GM23338 (cell line): ENCODE measurements at regions not wholly inside any gene's neighbourhood (a gene's known extent, or its start where the extent isn't known, plus 50 kb on each side); places are given as distances from the start of the nearest gene placed in this dataset.

Source experiments
- ATAC-seq: fragments of 200-7000 bp; cut with Tn5 transposase; 3 replicates; pipeline ENCODE4 v1.9.1; 2020
- DNase-seq: peaks from one replicate; pipeline ENCODE4 v3.0.0-alpha.2; 2015; ENCODE audit warnings: low spot score
- H2AFZ ChIP-seq: fragments of 200-600 bp; sonication (generic); 2 replicates; pipeline ENCODE4 v1.8.0; 2016; ENCODE audit warnings: antibody characterized with exemption, mild to moderate bottlenecking, moderate library complexity
- H3F3A ChIP-seq: fragments of 200-600 bp; sonication (generic); replicated peaks from 2 replicates; pipeline ENCODE4 v1.8.0; 2017; ENCODE audit warnings: antibody characterized with exemption, mixed run types, low read depth
- H3K27ac ChIP-seq: fragments of 200-600 bp; sonication (generic); 2 replicates; pipeline ENCODE4 v1.6.1; 2016; ENCODE audit warnings: low read depth
- H3K27me3 ChIP-seq: fragments of 200-600 bp; sonication (generic); 2 replicates; pipeline ENCODE4 v1.8.0; 2016; ENCODE audit warnings: mild to moderate bottlenecking, mixed run types, moderate library complexity; ENCODE audit not compliant: insufficient read depth
- H3K36me3 ChIP-seq: fragments of 200-600 bp; sonication (generic); 2 replicates; pipeline ENCODE4 v1.8.0; 2016; ENCODE audit warnings: mild to moderate bottlenecking; ENCODE audit not compliant: insufficient read depth
- H3K4me1 ChIP-seq: fragments of 200-600 bp; sonication (generic); 2 replicates; pipeline ENCODE4 v1.8.0; 2016; ENCODE audit warnings: mild to moderate bottlenecking, moderate library complexity; ENCODE audit not compliant: insufficient read depth
- H3K4me2 ChIP-seq: fragments of 200-600 bp; sonication (generic); 2 replicates; pipeline ENCODE4 v1.7.1; 2017; ENCODE audit warnings: mixed run types
- H3K4me3 ChIP-seq: fragments of 200-600 bp; sonication (generic); 2 replicates; pipeline ENCODE4 v1.6.1; 2016; ENCODE audit warnings: mixed run types
- H3K79me2 ChIP-seq: fragments of 200-600 bp; sonication (generic); replicated peaks from 2 replicates; pipeline ENCODE4 v1.8.0; 2017; ENCODE audit warnings: mild to moderate bottlenecking; ENCODE audit not compliant: insufficient read depth
- H3K9me2 ChIP-seq: fragments of 200-600 bp; sonication (generic); 2 replicates; pipeline ENCODE4 v1.8.0; 2017; ENCODE audit not compliant: insufficient read depth
- H4K20me1 ChIP-seq: fragments of 200-600 bp; sonication (generic); replicated peaks from 2 replicates; pipeline ENCODE4 v1.8.0; 2017; ENCODE audit warnings: mild to moderate bottlenecking; ENCODE audit not compliant: insufficient read depth
- H3K27ac Mint-ChIP-seq: 2 replicates; pipeline ENCODE4 v1.8.0; 2020; ENCODE audit warnings: inconsistent platforms, mild to moderate bottlenecking, moderate library complexity, mixed read lengths
- H3K27me3 Mint-ChIP-seq: 3 replicates; pipeline ENCODE4 v1.8.0; 2022; ENCODE audit warnings: low read depth, mild to moderate bottlenecking, moderate library complexity, mixed read lengths, inconsistent platforms; ENCODE audit not compliant: insufficient read depth, poor library complexity
- H3K36me3 Mint-ChIP-seq: 3 replicates; pipeline ENCODE4 v1.8.0; 2021; ENCODE audit warnings: low read depth, mild to moderate bottlenecking, inconsistent platforms, moderate library complexity, mixed read lengths
- H3K4me1 Mint-ChIP-seq: 3 replicates; pipeline ENCODE4 v1.8.0; 2020; ENCODE audit warnings: mild to moderate bottlenecking, inconsistent platforms, mixed read lengths
- H3K4me3 Mint-ChIP-seq: 3 replicates; pipeline ENCODE4 v1.8.0; 2021; ENCODE audit warnings: moderate library complexity, mild to moderate bottlenecking, inconsistent platforms, mixed read lengths
- H3K9me3 Mint-ChIP-seq: 3 replicates; pipeline ENCODE4 v1.8.0; 2020; ENCODE audit warnings: moderate library complexity, mild to moderate bottlenecking, inconsistent platforms, mixed read lengths
- CREB1 ChIP-seq: fragments of 250-450 bp; sonication (Bioruptor Pico); IDR thresholded peaks from 2 replicates; pipeline ENCODE4 v1.5.0; 2020; ENCODE audit warnings: low read depth, mild to moderate bottlenecking, moderate library complexity
- EZH2 ChIP-seq: fragments of 200-600 bp; sonication (generic); IDR thresholded peaks from one replicate; pipeline ENCODE4 v1.8.0; 2017; ENCODE audit warnings: antibody characterized with exemption, mild to moderate bottlenecking, low read depth; ENCODE audit not compliant: unreplicated experiment
- EZH2phosphoT487 ChIP-seq: fragments of 200-600 bp; sonication (generic); IDR thresholded peaks from one replicate; pipeline ENCODE4 v1.8.1; 2018; ENCODE audit warnings: antibody characterized with exemption; ENCODE audit not compliant: unreplicated experiment
- JUNB ChIP-seq: IDR thresholded peaks from one replicate; pipeline ENCODE4 v1.6.1; 2016; ENCODE audit warnings: antibody characterized with exemption; ENCODE audit not compliant: unreplicated experiment
- NANOG ChIP-seq: IDR thresholded peaks from 2 replicates; pipeline ENCODE4 v1.6.1; 2016; ENCODE audit warnings: antibody characterized with exemption, borderline replicate concordance
- POLR2AphosphoS5 ChIP-seq: IDR thresholded peaks from 2 replicates; pipeline ENCODE4 v1.6.1; 2016; ENCODE audit warnings: antibody characterized with exemption, low read depth
- STAT1 ChIP-seq: IDR thresholded peaks from one replicate; pipeline ENCODE4 v1.6.1; 2016; ENCODE audit warnings: antibody characterized with exemption; ENCODE audit not compliant: unreplicated experiment
- ZNF114 ChIP-seq: fragments of 250-450 bp; sonication (Bioruptor Pico); IDR thresholded peaks from 2 replicates; pipeline ENCODE4 v1.5.0; 2020; ENCODE audit warnings: mild to moderate bottlenecking, moderate library complexity
- ZNF331 ChIP-seq: fragments of 250-450 bp; sonication (Bioruptor Pico); IDR thresholded peaks from 2 replicates; pipeline ENCODE4 v1.5.0; 2020; ENCODE audit warnings: low read depth, mild to moderate bottlenecking, moderate library complexity
- TF ChIP-seq, protein P1 (sequence below): fragments of 250-450 bp; sonication (Bioruptor Pico); IDR thresholded peaks from 2 replicates; pipeline ENCODE4 v1.5.0; 2020; ENCODE audit warnings: mild to moderate bottlenecking, moderate library complexity
- TF ChIP-seq, protein P2 (sequence below): IDR thresholded peaks from one replicate; pipeline ENCODE4 v1.6.1; 2018; ENCODE audit warnings: antibody characterized with exemption; ENCODE audit not compliant: unreplicated experiment
- TF ChIP-seq, protein P3 (sequence below): IDR thresholded peaks from 2 replicates; pipeline ENCODE4 v1.6.1; 2016; ENCODE audit warnings: antibody characterized with exemption
- TF ChIP-seq, protein P4 (sequence below), 2 experiments: fragments of 200-600 bp in 1 of 2; sonication (generic) in 1 of 2; conservative IDR thresholded peaks; 2 replicates each; pipeline versions ENCODE4 v1.5.1 to v1.6.1; 2016 to 2017; ENCODE audit warnings: antibody characterized with exemption in 2 of 2, low read depth in 2 of 2, mild to moderate bottlenecking in 2 of 2, moderate library complexity in 1 of 2

DNA sequence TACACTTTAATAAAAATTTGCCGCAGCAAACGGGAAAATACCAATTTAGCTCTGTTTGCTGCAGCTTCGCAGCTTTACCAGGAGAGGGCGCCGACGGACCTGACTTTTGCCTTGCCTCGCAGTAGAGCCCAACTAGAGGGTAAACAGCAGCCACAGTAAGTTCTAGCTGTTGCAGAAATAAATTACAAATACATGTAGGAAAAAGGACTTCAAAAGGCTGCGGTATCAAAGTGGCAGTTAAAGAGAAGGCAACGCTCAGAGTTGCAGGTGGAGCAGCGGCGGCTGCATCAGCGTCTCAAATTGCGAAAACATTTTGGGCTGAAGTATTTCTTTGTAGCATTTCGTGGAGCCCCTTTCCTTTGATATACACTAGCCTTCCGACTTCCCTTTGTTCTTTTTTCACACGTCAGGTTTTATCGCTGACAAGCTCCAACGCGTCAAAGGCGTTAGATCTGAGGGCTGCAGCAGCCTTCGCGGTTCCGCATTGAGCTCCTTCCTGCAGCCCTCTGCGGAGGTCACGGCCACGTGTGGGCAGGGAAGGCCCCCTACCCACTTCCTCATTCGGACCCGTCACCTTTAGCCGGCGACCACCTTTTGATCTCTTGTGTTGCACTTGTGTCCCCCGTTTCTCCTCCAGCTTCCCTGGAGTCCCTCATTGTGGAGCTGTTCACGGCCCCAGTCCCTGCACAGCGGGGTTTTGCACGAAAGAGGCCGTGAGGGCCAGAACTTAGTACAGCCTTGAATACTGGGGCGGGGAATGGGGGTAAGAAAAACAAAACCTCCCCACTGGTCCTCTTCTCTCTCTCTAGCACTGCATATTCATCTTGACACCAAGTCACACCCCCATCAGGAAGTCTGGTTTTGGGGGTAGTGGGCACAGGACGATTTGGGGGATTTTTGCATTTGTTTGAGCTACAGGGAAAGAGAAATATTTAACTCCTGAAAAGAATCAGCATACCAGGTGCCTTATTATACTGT, 72.8 kb downstream of the S1PR1 start:
- H3K36me3 Mint-ChIP-seq: no peaks in the 10 kb centered on the region
- peak overlapping the region; percentile 71 for H3K4me3 Mint-ChIP-seq
- peaks cover 29% of the 10 kb centered on the region for H3K4me1 Mint-ChIP-seq

More for the DNA sequence above, 72.8 kb downstream of the S1PR1 start:
- no peaks in the 10 kb centered on the region for H3K36me3 ChIP-seq
- H4K20me1 ChIP-seq: no peaks in the 10 kb centered on the region
- H3K9me2 ChIP-seq: no peaks in the 10 kb centered on the region
- TF ChIP-seq NANOG (peak; percentile 24; the same call in 1 of the 2 replicates), JUNB (no peak), STAT1 (no peak), EZH2 (no peak), EZH2phosphoT487 (no peak), CREB1 (peak; percentile 19; the same call in 1 of the 2 replicates), POLR2AphosphoS5 (no peak), ZNF114 (CRISPR knock-in tag) (0 out of 2 replicates have a peak, but pooled peaks have one; percentile 26), ZNF331 (CRISPR knock-in tag) (no peak)
- TF ChIP-seq, protein P1, sequence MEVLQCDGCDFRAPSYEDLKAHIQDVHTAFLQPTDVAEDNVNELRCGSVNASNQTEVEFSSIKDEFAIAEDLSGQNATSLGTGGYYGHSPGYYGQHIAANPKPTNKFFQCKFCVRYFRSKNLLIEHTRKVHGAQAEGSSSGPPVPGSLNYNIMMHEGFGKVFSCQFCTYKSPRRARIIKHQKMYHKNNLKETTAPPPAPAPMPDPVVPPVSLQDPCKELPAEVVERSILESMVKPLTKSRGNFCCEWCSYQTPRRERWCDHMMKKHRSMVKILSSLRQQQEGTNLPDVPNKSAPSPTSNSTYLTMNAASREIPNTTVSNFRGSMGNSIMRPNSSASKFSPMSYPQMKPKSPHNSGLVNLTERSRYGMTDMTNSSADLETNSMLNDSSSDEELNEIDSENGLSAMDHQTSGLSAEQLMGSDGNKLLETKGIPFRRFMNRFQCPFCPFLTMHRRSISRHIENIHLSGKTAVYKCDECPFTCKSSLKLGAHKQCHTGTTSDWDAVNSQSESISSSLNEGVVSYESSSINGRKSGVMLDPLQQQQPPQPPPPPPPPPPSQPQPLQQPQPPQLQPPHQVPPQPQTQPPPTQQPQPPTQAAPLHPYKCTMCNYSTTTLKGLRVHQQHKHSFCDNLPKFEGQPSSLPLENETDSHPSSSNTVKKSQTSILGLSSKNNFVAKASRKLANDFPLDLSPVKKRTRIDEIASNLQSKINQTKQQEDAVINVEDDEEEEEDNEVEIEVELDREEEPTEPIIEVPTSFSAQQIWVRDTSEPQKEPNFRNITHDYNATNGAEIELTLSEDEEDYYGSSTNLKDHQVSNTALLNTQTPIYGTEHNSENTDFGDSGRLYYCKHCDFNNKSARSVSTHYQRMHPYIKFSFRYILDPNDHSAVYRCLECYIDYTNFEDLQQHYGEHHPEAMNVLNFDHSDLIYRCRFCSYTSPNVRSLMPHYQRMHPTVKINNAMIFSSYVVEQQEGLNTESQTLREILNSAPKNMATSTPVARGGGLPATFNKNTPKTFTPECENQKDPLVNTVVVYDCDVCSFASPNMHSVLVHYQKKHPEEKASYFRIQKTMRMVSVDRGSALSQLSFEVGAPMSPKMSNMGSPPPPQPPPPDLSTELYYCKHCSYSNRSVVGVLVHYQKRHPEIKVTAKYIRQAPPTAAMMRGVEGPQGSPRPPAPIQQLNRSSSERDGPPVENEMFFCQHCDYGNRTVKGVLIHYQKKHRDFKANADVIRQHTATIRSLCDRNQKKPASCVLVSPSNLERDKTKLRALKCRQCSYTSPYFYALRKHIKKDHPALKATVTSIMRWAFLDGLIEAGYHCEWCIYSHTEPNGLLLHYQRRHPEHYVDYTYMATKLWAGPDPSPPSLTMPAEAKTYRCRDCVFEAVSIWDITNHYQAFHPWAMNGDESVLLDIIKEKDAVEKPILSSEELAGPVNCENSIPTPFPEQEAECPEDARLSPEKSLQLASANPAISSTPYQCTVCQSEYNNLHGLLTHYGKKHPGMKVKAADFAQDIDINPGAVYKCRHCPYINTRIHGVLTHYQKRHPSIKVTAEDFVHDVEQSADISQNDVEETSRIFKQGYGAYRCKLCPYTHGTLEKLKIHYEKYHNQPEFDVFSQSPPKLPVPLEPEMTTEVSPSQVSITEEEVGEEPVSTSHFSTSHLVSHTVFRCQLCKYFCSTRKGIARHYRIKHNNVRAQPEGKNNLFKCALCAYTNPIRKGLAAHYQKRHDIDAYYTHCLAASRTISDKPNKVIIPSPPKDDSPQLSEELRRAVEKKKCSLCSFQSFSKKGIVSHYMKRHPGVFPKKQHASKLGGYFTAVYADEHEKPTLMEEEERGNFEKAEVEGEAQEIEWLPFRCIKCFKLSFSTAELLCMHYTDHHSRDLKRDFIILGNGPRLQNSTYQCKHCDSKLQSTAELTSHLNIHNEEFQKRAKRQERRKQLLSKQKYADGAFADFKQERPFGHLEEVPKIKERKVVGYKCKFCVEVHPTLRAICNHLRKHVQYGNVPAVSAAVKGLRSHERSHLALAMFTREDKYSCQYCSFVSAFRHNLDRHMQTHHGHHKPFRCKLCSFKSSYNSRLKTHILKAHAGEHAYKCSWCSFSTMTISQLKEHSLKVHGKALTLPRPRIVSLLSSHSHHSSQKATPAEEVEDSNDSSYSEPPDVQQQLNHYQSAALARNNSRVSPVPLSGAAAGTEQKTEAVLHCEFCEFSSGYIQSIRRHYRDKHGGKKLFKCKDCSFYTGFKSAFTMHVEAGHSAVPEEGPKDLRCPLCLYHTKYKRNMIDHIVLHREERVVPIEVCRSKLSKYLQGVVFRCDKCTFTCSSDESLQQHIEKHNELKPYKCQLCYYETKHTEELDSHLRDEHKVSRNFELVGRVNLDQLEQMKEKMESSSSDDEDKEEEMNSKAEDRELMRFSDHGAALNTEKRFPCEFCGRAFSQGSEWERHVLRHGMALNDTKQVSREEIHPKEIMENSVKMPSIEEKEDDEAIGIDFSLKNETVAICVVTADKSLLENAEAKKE (CRISPR knock-in tag): peak; percentile 89
- TF ChIP-seq, protein P2, sequence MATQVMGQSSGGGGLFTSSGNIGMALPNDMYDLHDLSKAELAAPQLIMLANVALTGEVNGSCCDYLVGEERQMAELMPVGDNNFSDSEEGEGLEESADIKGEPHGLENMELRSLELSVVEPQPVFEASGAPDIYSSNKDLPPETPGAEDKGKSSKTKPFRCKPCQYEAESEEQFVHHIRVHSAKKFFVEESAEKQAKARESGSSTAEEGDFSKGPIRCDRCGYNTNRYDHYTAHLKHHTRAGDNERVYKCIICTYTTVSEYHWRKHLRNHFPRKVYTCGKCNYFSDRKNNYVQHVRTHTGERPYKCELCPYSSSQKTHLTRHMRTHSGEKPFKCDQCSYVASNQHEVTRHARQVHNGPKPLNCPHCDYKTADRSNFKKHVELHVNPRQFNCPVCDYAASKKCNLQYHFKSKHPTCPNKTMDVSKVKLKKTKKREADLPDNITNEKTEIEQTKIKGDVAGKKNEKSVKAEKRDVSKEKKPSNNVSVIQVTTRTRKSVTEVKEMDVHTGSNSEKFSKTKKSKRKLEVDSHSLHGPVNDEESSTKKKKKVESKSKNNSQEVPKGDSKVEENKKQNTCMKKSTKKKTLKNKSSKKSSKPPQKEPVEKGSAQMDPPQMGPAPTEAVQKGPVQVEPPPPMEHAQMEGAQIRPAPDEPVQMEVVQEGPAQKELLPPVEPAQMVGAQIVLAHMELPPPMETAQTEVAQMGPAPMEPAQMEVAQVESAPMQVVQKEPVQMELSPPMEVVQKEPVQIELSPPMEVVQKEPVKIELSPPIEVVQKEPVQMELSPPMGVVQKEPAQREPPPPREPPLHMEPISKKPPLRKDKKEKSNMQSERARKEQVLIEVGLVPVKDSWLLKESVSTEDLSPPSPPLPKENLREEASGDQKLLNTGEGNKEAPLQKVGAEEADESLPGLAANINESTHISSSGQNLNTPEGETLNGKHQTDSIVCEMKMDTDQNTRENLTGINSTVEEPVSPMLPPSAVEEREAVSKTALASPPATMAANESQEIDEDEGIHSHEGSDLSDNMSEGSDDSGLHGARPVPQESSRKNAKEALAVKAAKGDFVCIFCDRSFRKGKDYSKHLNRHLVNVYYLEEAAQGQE: no peak
- TF ChIP-seq, protein P3, sequence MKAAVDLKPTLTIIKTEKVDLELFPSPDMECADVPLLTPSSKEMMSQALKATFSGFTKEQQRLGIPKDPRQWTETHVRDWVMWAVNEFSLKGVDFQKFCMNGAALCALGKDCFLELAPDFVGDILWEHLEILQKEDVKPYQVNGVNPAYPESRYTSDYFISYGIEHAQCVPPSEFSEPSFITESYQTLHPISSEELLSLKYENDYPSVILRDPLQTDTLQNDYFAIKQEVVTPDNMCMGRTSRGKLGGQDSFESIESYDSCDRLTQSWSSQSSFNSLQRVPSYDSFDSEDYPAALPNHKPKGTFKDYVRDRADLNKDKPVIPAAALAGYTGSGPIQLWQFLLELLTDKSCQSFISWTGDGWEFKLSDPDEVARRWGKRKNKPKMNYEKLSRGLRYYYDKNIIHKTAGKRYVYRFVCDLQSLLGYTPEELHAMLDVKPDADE: no peak
- TF ChIP-seq, protein P4, sequence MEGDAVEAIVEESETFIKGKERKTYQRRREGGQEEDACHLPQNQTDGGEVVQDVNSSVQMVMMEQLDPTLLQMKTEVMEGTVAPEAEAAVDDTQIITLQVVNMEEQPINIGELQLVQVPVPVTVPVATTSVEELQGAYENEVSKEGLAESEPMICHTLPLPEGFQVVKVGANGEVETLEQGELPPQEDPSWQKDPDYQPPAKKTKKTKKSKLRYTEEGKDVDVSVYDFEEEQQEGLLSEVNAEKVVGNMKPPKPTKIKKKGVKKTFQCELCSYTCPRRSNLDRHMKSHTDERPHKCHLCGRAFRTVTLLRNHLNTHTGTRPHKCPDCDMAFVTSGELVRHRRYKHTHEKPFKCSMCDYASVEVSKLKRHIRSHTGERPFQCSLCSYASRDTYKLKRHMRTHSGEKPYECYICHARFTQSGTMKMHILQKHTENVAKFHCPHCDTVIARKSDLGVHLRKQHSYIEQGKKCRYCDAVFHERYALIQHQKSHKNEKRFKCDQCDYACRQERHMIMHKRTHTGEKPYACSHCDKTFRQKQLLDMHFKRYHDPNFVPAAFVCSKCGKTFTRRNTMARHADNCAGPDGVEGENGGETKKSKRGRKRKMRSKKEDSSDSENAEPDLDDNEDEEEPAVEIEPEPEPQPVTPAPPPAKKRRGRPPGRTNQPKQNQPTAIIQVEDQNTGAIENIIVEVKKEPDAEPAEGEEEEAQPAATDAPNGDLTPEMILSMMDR (conservative IDR thresholded peaks at IDR 0.05; ENCODE audit: low read depth in 2 of 2): peak; percentile 90 to 94
- H3K27ac ChIP-seq: no peak overlapping the region
- H3F3A ChIP-seq: no peaks in the 10 kb centered on the region
- H3K27ac Mint-ChIP-seq: peak overlapping the region; percentile 93
- peaks cover 15% of the 10 kb centered on the region for H3K4me1 ChIP-seq
- H3K4me3 ChIP-seq: peak overlapping the region; percentile 61
- H3K79me2 ChIP-seq: no peaks in the 10 kb centered on the region
- DNase-seq (peak; percentile 73), ATAC-seq (peak; percentile 83)
- H3K27me3 Mint-ChIP-seq: no peaks in the 10 kb centered on the region
- H3K27me3 ChIP-seq: no peaks in the 10 kb centered on the region
- H3K9me3 Mint-ChIP-seq: no peaks in the 10 kb centered on the region; the same call in 2 of the 3 replicates
- peak overlapping the region; percentile 82 for H3K4me2 ChIP-seq
- H2AFZ ChIP-seq: peak overlapping the region; percentile 90
